ENCODE measurements at regions not wholly inside any gene's neighbourhood (a gene's known extent, or its start where the extent isn't known, plus 50 kb on each side); places are given as distances from the start of the nearest gene placed in this dataset.

- TF ChIP-seq PHF8 (CRISPR knock-in tag; IDR thresholded peaks at IDR 0.05) (no peak), CTCF (CRISPR knock-in tag; IDR thresholded peaks at IDR 0.05) (no peak), ZNF576 (CRISPR knock-in tag; IDR thresholded peaks at IDR 0.05) (no peak), ZBTB39 (CRISPR knock-in tag; IDR thresholded peaks at IDR 0.05) (no peak), ZSCAN12 (CRISPR knock-in tag; IDR thresholded peaks at IDR 0.05) (no peak), NCOA2 (CRISPR knock-in tag; IDR thresholded peaks at IDR 0.05) (no peak), ZNF362 (CRISPR knock-in tag; IDR thresholded peaks at IDR 0.05; ENCODE audit: borderline replicate concordance) (no peak), THYN1 (CRISPR knock-in tag; IDR thresholded peaks at IDR 0.05; ENCODE audit: borderline replicate concordance, low read depth) (no peak), ZBTB21 (CRISPR knock-in tag; IDR thresholded peaks at IDR 0.05) (no peak), ZNF704 (CRISPR knock-in tag; IDR thresholded peaks at IDR 0.05; ENCODE audit: borderline replicate concordance) (no peak)
Measured at GRCh38 chr4:110335399-110335798, 137.0 kb upstream of the ELOVL6 start.

Measured in HepG2 (cell line).